ENCODE measurements at regions not wholly inside any gene's neighbourhood (a gene's known extent, or its start where the extent isn't known, plus 50 kb on each side); places are given as distances from the start of the nearest gene placed in this dataset.

DNA sequence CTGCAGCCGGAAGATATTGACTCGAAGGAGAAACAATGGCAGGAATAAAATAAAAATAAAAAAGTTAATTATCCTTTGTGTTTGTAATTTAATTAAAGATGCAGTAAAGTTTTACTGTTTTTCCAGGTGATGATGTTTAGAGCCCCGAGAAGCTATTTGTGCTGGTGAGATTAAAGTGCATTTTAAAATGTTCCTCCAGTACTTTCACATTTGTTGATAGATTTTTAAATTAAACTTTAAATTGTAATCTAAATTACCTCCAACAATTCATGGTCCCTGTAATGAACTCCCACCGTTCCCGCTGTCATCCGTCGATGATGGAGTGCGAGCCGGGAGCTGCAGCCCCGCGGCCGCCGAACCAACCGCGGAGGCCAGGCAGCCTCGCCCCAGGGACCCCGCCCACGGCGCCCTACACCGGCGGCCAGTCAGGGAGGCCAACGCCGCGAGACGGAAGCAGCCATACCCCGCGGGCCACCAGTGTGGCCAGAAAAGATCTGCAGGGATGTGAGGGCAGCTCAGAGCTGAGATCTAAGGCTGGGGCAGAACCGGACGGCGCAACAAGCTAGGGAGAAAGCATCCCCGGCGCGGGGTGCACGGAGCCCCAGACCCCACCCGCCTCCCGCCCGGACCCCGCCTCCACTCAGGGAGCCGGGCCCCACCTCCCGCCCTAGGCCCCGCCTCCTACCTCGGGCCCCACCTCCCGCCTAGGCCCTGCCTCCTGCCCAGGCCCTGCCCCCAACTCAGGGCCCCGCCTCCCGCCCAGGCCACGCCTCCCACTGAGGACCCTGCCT is 104.0 kb downstream of the FAM53A start:
- DNase-seq (ENCODE audit: low read depth), result peak; percentile 29
- TF ChIP-seq, protein P1, sequence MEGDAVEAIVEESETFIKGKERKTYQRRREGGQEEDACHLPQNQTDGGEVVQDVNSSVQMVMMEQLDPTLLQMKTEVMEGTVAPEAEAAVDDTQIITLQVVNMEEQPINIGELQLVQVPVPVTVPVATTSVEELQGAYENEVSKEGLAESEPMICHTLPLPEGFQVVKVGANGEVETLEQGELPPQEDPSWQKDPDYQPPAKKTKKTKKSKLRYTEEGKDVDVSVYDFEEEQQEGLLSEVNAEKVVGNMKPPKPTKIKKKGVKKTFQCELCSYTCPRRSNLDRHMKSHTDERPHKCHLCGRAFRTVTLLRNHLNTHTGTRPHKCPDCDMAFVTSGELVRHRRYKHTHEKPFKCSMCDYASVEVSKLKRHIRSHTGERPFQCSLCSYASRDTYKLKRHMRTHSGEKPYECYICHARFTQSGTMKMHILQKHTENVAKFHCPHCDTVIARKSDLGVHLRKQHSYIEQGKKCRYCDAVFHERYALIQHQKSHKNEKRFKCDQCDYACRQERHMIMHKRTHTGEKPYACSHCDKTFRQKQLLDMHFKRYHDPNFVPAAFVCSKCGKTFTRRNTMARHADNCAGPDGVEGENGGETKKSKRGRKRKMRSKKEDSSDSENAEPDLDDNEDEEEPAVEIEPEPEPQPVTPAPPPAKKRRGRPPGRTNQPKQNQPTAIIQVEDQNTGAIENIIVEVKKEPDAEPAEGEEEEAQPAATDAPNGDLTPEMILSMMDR (conservative IDR thresholded peaks at IDR 0.05; ENCODE audit: low read depth, low read length), result no peak
- peak overlapping the region; percentile 39 for H3K4me3 ChIP-seq (ENCODE audit: low read length)

GRCh38 chr4:1579001-1579900 is 104.9 kb downstream of the FAM53A start:
- peak overlapping the region; percentile 39 for H3K4me3 ChIP-seq (ENCODE audit: low read length)
- no peak for DNase-seq (ENCODE audit: low read depth)
- TF ChIP-seq, protein P1 (conservative IDR thresholded peaks at IDR 0.05; ENCODE audit: low read depth, low read length), result peak; percentile 33

GRCh38 chr4:1578251-1578773 is 105.8 kb downstream of the FAM53A start:
- TF ChIP-seq, protein P1 (conservative IDR thresholded peaks at IDR 0.05; ENCODE audit: low read depth, low read length), result no peak
- no peak overlapping the region for H3K4me3 ChIP-seq (ENCODE audit: low read length)
- no peak for DNase-seq (ENCODE audit: low read depth)

DNA sequence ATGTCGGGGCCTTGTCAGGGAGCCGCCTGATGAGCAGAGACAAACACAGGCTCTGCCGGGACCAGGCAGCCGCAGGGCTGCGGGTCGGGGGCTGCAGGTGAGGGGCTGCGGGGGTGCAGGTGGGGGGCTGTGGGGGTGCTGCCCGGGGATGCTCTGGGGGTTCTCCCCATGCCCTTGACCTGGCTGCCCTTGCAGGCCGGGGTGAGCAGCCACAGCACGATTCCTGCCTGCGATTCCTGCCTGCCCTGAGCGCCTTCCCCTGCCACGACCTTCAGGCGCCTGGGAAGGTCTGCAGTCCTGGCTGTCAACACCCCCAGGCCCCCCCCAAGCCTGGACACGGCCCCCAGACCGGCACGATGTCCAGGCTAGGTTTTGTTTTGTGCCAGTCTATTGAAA is 106.3 kb downstream of the FAM53A start:
- no peak for DNase-seq (ENCODE audit: low read depth)
- H3K4me3 ChIP-seq (ENCODE audit: low read length), result no peak overlapping the region
- TF ChIP-seq, protein P1 (conservative IDR thresholded peaks at IDR 0.05; ENCODE audit: low read depth, low read length), result no peak

GRCh38 chr4:1576961-1577821 is 106.9 kb downstream of the FAM53A start:
- no peak for DNase-seq (ENCODE audit: low read depth)
- TF ChIP-seq, protein P1 (conservative IDR thresholded peaks at IDR 0.05; ENCODE audit: low read depth, low read length), result no peak
- H3K4me3 ChIP-seq (ENCODE audit: low read length), result no peak overlapping the region

DNA sequence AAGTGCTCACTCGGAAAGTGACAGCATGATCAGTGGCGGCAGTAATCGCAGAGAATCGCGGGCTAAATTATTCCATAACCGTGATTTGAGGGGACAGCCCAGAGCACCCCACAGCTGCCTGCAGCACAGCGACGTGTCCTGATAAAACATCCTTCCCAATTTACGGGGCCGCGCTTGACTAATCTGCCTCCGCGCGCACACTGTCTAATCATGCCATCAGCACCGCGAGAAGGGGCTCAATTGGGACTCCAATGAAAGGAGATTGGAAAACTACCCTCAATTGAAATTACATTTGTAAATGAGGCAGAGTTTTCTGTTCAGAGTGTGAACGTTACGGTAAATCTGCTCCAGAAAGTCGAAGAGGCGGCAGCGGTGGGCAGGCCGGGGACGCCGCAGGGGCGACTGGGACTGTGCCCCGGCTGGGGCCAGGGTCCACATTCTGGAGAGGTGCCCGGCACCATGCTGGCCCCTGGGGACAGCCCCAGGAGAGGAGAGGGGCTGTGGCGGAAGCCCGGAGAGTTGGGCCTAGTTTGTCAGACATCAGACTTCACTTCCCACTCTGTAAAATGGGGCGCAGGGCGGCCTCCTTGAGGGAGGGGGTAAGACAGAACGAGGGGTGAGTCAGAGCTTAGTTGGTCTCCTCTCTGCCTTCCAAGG is 107.7 kb downstream of the FAM53A start:
- no peak overlapping the region for H3K4me3 ChIP-seq (ENCODE audit: low read length)
- TF ChIP-seq, protein P1 (conservative IDR thresholded peaks at IDR 0.05; ENCODE audit: low read depth, low read length), result no peak
- no peak for DNase-seq (ENCODE audit: low read depth)
